SK-N-SH (cell line): ENCODE measurements at regions not wholly inside any gene's neighbourhood (a gene's known extent, or its start where the extent isn't known, plus 50 kb on each side); places are given as distances from the start of the nearest gene placed in this dataset.

Experiments used
- CTCF ChIA-PET: fragments of 300-600, 350-600 bp; formaldehyde crosslinking; extraction: SDS; loops from one replicate; lab custom pipeline; 2021; lab: Yijun Ruan, JAX
- POLR2A ChIA-PET: fragments of 350-600 bp; sonication (Branson Sonifier 250); formaldehyde crosslinking; extraction: SDS; loops from one replicate; lab custom pipeline; 2020; ENCODE audit warnings: antibody characterized with exemption, inconsistent platforms; lab: Yijun Ruan, JAX
- DNase-seq: peaks from one replicate; pipeline ENCODE4 v3.0.0; 2012
- H2AFZ ChIP-seq: fragments of 200-600 bp; sonication (generic); 2 replicates; pipeline ENCODE4 v1.8.1; 2016; ENCODE audit warnings: antibody characterized with exemption, mild to moderate bottlenecking, low read depth
- H3F3A ChIP-seq: fragments of 200-600 bp; sonication (generic); replicated peaks from 2 replicates; pipeline ENCODE3; 2016; ENCODE audit warnings: antibody characterized with exemption, mild to moderate bottlenecking; ENCODE audit not compliant: insufficient read depth
- H3K27ac ChIP-seq, 2 experiments: fragments of 200-500 bp in 1 of 2; fragments of 200-600 bp in 1 of 2; sonication (Bioruptor generic) in 1 of 2; sonication (generic), shearing (Covaris generic) in 1 of 2; 2 replicates each; pipeline versions ENCODE4 v1.5.1 to v1.6.1; 2014 to 2016; ENCODE audit warnings: low read depth in 2 of 2, inconsistent platforms in 1 of 2, low read length in 1 of 2, mild to moderate bottlenecking in 1 of 2, mixed read lengths in 1 of 2
- H3K27me3 ChIP-seq: fragments of 200-600 bp; sonication (generic), shearing (Covaris generic); 2 replicates; pipeline ENCODE4 v1.6.1; 2016; ENCODE audit warnings: mixed run types; ENCODE audit not compliant: insufficient read depth
- H3K36me3 ChIP-seq, 2 experiments: fragments of 200-500 bp in 1 of 2; fragments of 200-600 bp in 1 of 2; sonication (Bioruptor generic) in 1 of 2; sonication (generic) in 1 of 2; replicated peaks in 1 of 2; 2 replicates each; pipeline versions ENCODE3 to v1.5.1; 2014 to 2016; ENCODE audit warnings: low read length in 1 of 2, mild to moderate bottlenecking in 1 of 2; ENCODE audit not compliant: insufficient read depth in 2 of 2, control insufficient read depth in 1 of 2
- H3K4me1 ChIP-seq, 2 experiments: fragments of 200-500 bp in 1 of 2; fragments of 200-600 bp in 1 of 2; sonication (Bioruptor generic) in 1 of 2; sonication (generic), shearing (Covaris generic) in 1 of 2; 2 replicates each; pipeline versions ENCODE4 v1.5.1 to v1.6.1; 2014 to 2016; ENCODE audit warnings: low read depth in 1 of 2, low read length in 1 of 2, mixed run types in 1 of 2; ENCODE audit not compliant: insufficient read depth in 2 of 2, control insufficient read depth in 1 of 2
- H3K4me2 ChIP-seq: fragments of 200-600 bp; sonication (generic), shearing (Covaris generic); 2 replicates; pipeline ENCODE4 v1.6.1; 2017; ENCODE audit warnings: mixed run types
- H3K4me3 ChIP-seq, 2 experiments: fragments of 200-500 bp in 1 of 2; fragments of 200-600 bp in 1 of 2; sonication (Bioruptor generic) in 1 of 2; sonication (generic), shearing (Covaris generic) in 1 of 2; 2 replicates each; pipeline versions ENCODE4 v1.5.1 to v1.8.1; 2014 to 2016; ENCODE audit warnings: low read depth in 2 of 2, inconsistent platforms in 1 of 2, low read length in 1 of 2, mild to moderate bottlenecking in 1 of 2, mixed read lengths in 1 of 2, moderate library complexity in 1 of 2
- H3K79me2 ChIP-seq: fragments of 200-600 bp; sonication (generic); 2 replicates; pipeline ENCODE4 v1.8.1; 2017; ENCODE audit warnings: mild to moderate bottlenecking; ENCODE audit not compliant: insufficient read depth
- H3K9ac ChIP-seq: fragments of 200-600 bp; sonication (generic); 2 replicates; pipeline ENCODE4 v1.6.1; 2017; ENCODE audit warnings: mixed run types
- H3K9me2 ChIP-seq: fragments of 200-600 bp; sonication (generic); 2 replicates; pipeline ENCODE4 v1.6.1; 2017; ENCODE audit warnings: mixed run types
- H3K9me3 ChIP-seq: fragments of 200-600 bp; sonication (generic); 2 replicates; pipeline ENCODE4 v1.6.1; 2017; ENCODE audit warnings: mixed run types, mild to moderate bottlenecking, moderate library complexity
- H4K20me1 ChIP-seq: fragments of 200-600 bp; sonication (generic); 2 replicates; pipeline ENCODE4 v1.6.1; 2017; ENCODE audit warnings: mild to moderate bottlenecking, mixed run types; ENCODE audit not compliant: insufficient read depth
- CHD2 ChIP-seq: fragments of 150-350 bp; IDR thresholded peaks from 2 replicates; pipeline ENCODE4 v1.6.1; 2018; ENCODE audit warnings: low read length; ENCODE audit not compliant: partially characterized antibody
- ELF1 ChIP-seq: IDR thresholded peaks from 2 replicates; pipeline ENCODE4 v1.4.0; 2012
- EP300 ChIP-seq, 2 experiments: IDR thresholded peaks; 2 replicates each; pipeline versions ENCODE4 v1.4.0 to v1.6.1; 2012; ENCODE audit warnings: borderline replicate concordance in 1 of 2, low read depth in 1 of 2, low read length in 1 of 2
- FOSL2 ChIP-seq: IDR thresholded peaks from 2 replicates; pipeline ENCODE4 v1.4.0; 2012; ENCODE audit warnings: low read depth, mild to moderate bottlenecking, moderate library complexity, borderline replicate concordance
- FOXJ3 ChIP-seq: sonication (generic); formaldehyde crosslinking; IDR thresholded peaks from 2 replicates; pipeline ENCODE4 v1.5.1; 2020; ENCODE audit warnings: mild to moderate bottlenecking, missing genetic modification reagents
- GABPA ChIP-seq: IDR thresholded peaks from 2 replicates; pipeline ENCODE4 v1.4.0; 2012; ENCODE audit warnings: low read depth, mild to moderate bottlenecking
- GATA2 ChIP-seq: sonication (generic); formaldehyde crosslinking; IDR thresholded peaks from 2 replicates; pipeline ENCODE4 v1.5.0; 2020; ENCODE audit warnings: mild to moderate bottlenecking, missing genetic modification reagents
- IRF3 ChIP-seq: fragments of 150-350 bp; IDR thresholded peaks from 2 replicates; pipeline ENCODE4 v1.6.1; 2016; ENCODE audit warnings: mild to moderate bottlenecking, low read depth, low read length
- MAX ChIP-seq: IDR thresholded peaks from 2 replicates; pipeline ENCODE4 v1.4.0; 2012; ENCODE audit warnings: low read depth
- MEF2A ChIP-seq: IDR thresholded peaks from 2 replicates; pipeline ENCODE4 v1.4.0; 2012; ENCODE audit warnings: low read depth, borderline replicate concordance
- MXI1 ChIP-seq: IDR thresholded peaks from 2 replicates; pipeline ENCODE4 v1.6.1; 2012; ENCODE audit warnings: mild to moderate bottlenecking, low read depth, low read length, improper control_type of control experiment
- NRF1 ChIP-seq: IDR thresholded peaks from 2 replicates; pipeline ENCODE4 v1.6.1; 2012; ENCODE audit warnings: low read depth, mild to moderate bottlenecking, low read length
- PBX3 ChIP-seq: IDR thresholded peaks from 2 replicates; pipeline ENCODE4; 2012
- POLR2AphosphoS5 ChIP-seq: IDR thresholded peaks from 2 replicates; pipeline ENCODE4 v1.6.1; 2012; ENCODE audit warnings: low read depth, low read length
- RCOR1 ChIP-seq: fragments of 150-350 bp; IDR thresholded peaks from 2 replicates; pipeline ENCODE4 v1.6.1; 2017; ENCODE audit warnings: antibody characterized with exemption, low read length
- RFX5 ChIP-seq: IDR thresholded peaks from 2 replicates; pipeline ENCODE4 v1.6.1; 2012; ENCODE audit warnings: mild to moderate bottlenecking, improper control_type of control experiment, low read length
- RXRA ChIP-seq: IDR thresholded peaks from 2 replicates; pipeline ENCODE4 v1.4.0; 2012; ENCODE audit warnings: low read depth, mild to moderate bottlenecking, borderline replicate concordance
- TAF1 ChIP-seq: IDR thresholded peaks from 2 replicates; pipeline ENCODE4 v1.6.1; 2012; ENCODE audit warnings: low read depth, mild to moderate bottlenecking, low read length, moderate library complexity, borderline replicate concordance
- TEAD4 ChIP-seq: IDR thresholded peaks from 2 replicates; pipeline ENCODE4 v1.4.0; 2012; ENCODE audit warnings: mild to moderate bottlenecking, borderline replicate concordance; ENCODE audit not compliant: insufficient read depth
- WGBS: methylation state at CpG from one replicate; pipeline ENCODE4 v1.1.6; 2017; ENCODE audit warnings: low lambda C conversion rate; 5-methylcytosine and 5-hydroxymethylcytosine counted together
- TF ChIP-seq, protein P1 (sequence below): fragments of 150-350 bp; IDR thresholded peaks from 2 replicates; pipeline ENCODE4 v1.6.1; 2017; ENCODE audit warnings: antibody characterized with exemption, low read length, low read depth, borderline replicate concordance
- TF ChIP-seq, protein P2 (sequence below): fragments of 200-600 bp; sonication (generic); IDR thresholded peaks from 2 replicates; pipeline ENCODE4 v1.6.1; 2017; ENCODE audit warnings: antibody characterized with exemption, mild to moderate bottlenecking, moderate library complexity

DNA sequence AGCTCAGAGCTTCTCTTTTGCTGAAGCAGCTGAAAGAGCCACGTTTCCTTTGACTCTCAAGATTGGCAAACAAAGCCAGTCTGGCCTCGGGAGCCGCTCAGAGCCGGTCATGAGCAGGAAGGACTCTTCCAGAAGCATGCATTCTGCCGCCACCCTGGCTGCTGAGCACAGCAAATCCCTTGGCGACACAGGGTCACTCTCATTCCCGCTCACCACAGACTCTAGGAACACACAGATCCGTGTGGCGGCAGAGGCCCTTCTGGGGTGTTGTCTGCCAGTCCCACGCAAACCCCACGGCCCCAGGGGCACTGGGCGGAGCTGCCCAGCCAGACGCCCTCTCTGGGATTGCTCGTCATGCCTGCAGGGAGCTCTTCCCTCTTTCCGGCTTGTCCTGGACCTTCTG lies 157.0 kb downstream of the C16orf95 start:
- Histone ChIP-seq H2AFZ (no peak overlapping the region), H3K4me2 (no peak overlapping the region), H4K20me1 (no peaks in the 10 kb centered on the region), H3K9ac (no peak overlapping the region), H3K27me3 (peaks cover 53% of the 10 kb centered on the region), H3F3A (no peaks in the 10 kb centered on the region), H3K9me2 (no peaks in the 10 kb centered on the region), H3K27ac (no peak overlapping the region), H3K36me3 (no peaks in the 10 kb centered on the region), H3K9me3 (no peaks in the 10 kb centered on the region), H3K79me2 (no peaks in the 10 kb centered on the region), H3K4me1 (no peaks in the 10 kb centered on the region), H3K4me3 (no peak overlapping the region)
- 21% methylated on average over 6 of the region's 15 CpGs for whole genome bisulfite sequencing
- POLR2A ChIA-PET = no interaction called here
- TF ChIP-seq MAX (no peak), RCOR1 (no peak), TAF1 (no peak), EP300 (IDR thresholded peaks at IDR 0.05; ENCODE audit: borderline replicate concordance in 1 of 2, low read depth in 1 of 2, low read length in 1 of 2) (no peak), PBX3 (no peak), RFX5 (no peak), GABPA (no peak), NRF1 (no peak), FOXJ3 (CRISPR knock-in tag) (no peak), MEF2A (no peak), IRF3 (no peak), MXI1 (no peak), CHD2 (no peak), ELF1 (no peak)
- TF ChIP-seq, protein P1, sequence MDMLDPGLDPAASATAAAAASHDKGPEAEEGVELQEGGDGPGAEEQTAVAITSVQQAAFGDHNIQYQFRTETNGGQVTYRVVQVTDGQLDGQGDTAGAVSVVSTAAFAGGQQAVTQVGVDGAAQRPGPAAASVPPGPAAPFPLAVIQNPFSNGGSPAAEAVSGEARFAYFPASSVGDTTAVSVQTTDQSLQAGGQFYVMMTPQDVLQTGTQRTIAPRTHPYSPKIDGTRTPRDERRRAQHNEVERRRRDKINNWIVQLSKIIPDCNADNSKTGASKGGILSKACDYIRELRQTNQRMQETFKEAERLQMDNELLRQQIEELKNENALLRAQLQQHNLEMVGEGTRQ = no peak
- CTCF ChIA-PET = interaction anchor here (1.2 kb wide), 1 partner anchor 119 kb away, joined by 4 read pairs; no protein-coding TSS in a partner anchor
- no peak for DNase-seq

GRCh38 chr16:87160701-87161337 lies 156.4 kb downstream of the C16orf95 start:
- H3K4me2 ChIP-seq = no peak overlapping the region
- CTCF ChIA-PET = interaction anchor here (1.2 kb wide), 1 partner anchor 118 kb away, joined by 4 read pairs; no protein-coding TSS in a partner anchor
- H3K4me3 ChIP-seq = no peak overlapping the region
- H4K20me1 ChIP-seq = no peaks in the 10 kb centered on the region
- H3K79me2 ChIP-seq = no peaks in the 10 kb centered on the region
- no peak overlapping the region for H2AFZ ChIP-seq
- no peaks in the 10 kb centered on the region for H3K4me1 ChIP-seq
- H3K9me2 ChIP-seq = no peaks in the 10 kb centered on the region
- WGBS = 7% methylated on average over 14 of the region's 19 CpGs
- POLR2A ChIA-PET = no interaction called here
- no peak overlapping the region for H3K27ac ChIP-seq
- H3K9ac ChIP-seq = no peak overlapping the region
- no peak for DNase-seq
- no peaks in the 10 kb centered on the region for H3K9me3 ChIP-seq
- peaks cover 53% of the 10 kb centered on the region for H3K27me3 ChIP-seq
- H3K36me3 ChIP-seq = no peaks in the 10 kb centered on the region
- H3F3A ChIP-seq = no peaks in the 10 kb centered on the region
- no peak for TF ChIP-seq FOSL2
- TF ChIP-seq, protein P1 = no peak
- no peak for TF ChIP-seq IRF3
- no peak for TF ChIP-seq GATA2 (CRISPR knock-in tag)
- TF ChIP-seq POLR2AphosphoS5 = no peak
- TF ChIP-seq, protein P2, sequence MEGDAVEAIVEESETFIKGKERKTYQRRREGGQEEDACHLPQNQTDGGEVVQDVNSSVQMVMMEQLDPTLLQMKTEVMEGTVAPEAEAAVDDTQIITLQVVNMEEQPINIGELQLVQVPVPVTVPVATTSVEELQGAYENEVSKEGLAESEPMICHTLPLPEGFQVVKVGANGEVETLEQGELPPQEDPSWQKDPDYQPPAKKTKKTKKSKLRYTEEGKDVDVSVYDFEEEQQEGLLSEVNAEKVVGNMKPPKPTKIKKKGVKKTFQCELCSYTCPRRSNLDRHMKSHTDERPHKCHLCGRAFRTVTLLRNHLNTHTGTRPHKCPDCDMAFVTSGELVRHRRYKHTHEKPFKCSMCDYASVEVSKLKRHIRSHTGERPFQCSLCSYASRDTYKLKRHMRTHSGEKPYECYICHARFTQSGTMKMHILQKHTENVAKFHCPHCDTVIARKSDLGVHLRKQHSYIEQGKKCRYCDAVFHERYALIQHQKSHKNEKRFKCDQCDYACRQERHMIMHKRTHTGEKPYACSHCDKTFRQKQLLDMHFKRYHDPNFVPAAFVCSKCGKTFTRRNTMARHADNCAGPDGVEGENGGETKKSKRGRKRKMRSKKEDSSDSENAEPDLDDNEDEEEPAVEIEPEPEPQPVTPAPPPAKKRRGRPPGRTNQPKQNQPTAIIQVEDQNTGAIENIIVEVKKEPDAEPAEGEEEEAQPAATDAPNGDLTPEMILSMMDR = no peak
- TF ChIP-seq TEAD4 = no peak
- TF ChIP-seq CHD2 = no peak
- TF ChIP-seq RXRA = no peak
